Activated CD8-positive, alpha-beta T cell treated with anti-CD3 and anti-CD28 coated beads for 36 hours (primary cell): ENCODE measurements at regions not wholly inside any gene's neighbourhood (a gene's known extent, or its start where the extent isn't known, plus 50 kb on each side); places are given as distances from the start of the nearest gene placed in this dataset.

Experiments used
- ATAC-seq: fragments of 200-7000 bp; cut with Tn5 transposase; one replicate; pipeline ENCODE4 v1.10.0; 2021; ENCODE audit warnings: mild to moderate bottlenecking, moderate library complexity
- CTCF ChIA-PET: fragments of 350-600 bp; sonication (Branson Sonifier 250); formaldehyde crosslinking; loops from one replicate; lab custom pipeline; 2021; ENCODE audit warnings: antibody characterized with exemption; lab: Charles Lee
- POLR2A ChIA-PET: fragments of 350-600 bp; sonication (Branson Sonifier 250); formaldehyde crosslinking; loops from one replicate; lab custom pipeline; 2021; ENCODE audit warnings: antibody characterized with exemption; lab: Charles Lee
- DNase-seq: peaks from one replicate; pipeline ENCODE4 v3.0.0-alpha.2; 2020
- H3K27ac Mint-ChIP-seq: one replicate; pipeline ENCODE4 v1.8.0; 2021; ENCODE audit warnings: mild to moderate bottlenecking, mixed read lengths
- H3K27me3 Mint-ChIP-seq: one replicate; pipeline ENCODE4 v1.8.0; 2021; ENCODE audit warnings: mixed read lengths
- H3K36me3 Mint-ChIP-seq: one replicate; pipeline ENCODE4 v1.8.0; 2021; ENCODE audit warnings: low read depth, mixed read lengths
- H3K4me1 Mint-ChIP-seq: one replicate; pipeline ENCODE4 v1.8.0; 2021; ENCODE audit warnings: low read depth, mixed read lengths
- H3K4me3 Mint-ChIP-seq: one replicate; pipeline ENCODE4 v1.8.0; 2021; ENCODE audit warnings: mild to moderate bottlenecking, moderate library complexity, mixed read lengths
- H3K9me3 Mint-ChIP-seq: one replicate; pipeline ENCODE4 v1.8.0; 2021; ENCODE audit warnings: mixed read lengths
- intact Hi-C: fragments of 100-400 bp; cut with micrococcal nuclease; formaldehyde crosslinking; loops from one replicate; pipeline ENCODE4 v1.10.0; 2022
- TF ChIP-seq, protein P1 (sequence below): fragments of 200-600 bp; IDR thresholded peaks from one replicate; pipeline ENCODE4 v1.8.0; 2022; ENCODE audit warnings: antibody characterized with exemption, mild to moderate bottlenecking

DNA sequence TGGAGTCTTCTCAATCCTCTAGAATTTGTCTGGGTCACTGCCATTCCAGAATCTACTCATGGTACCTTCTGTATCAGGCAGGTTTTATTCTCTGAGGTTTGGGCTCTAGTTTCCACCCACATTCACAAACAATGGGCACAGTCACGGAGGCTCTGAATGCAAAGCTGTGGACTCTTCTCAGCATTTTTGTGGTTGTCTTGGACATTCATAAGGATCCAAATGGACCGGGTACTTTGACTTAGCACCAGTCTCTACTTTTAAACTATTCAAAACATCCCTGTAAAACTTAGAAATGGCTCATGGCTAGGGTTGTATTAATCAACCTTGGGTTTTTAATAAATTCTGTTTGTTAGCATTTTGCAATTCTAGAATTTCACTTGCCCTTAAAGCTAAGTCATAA lies 277.9 kb upstream of the THBS1 start:
- POLR2A ChIA-PET: interaction anchor here (0.6 kb wide), 1 partner anchor 97 kb away, joined by 3 read pairs; no protein-coding TSS in a partner anchor
- no peaks in the 10 kb centered on the region for H3K4me1 Mint-ChIP-seq
- peaks cover 23% of the 10 kb centered on the region for H3K27me3 Mint-ChIP-seq
- no peaks in the 10 kb centered on the region for H3K36me3 Mint-ChIP-seq
- CTCF ChIA-PET: interaction anchor here (1.3 kb wide), 1 partner anchor 10 kb away, joined by 3 read pairs; no protein-coding TSS in a partner anchor
- intact Hi-C loops: no loop called here
- ATAC-seq (no peak), DNase-seq (no peak)
- TF ChIP-seq, protein P1, sequence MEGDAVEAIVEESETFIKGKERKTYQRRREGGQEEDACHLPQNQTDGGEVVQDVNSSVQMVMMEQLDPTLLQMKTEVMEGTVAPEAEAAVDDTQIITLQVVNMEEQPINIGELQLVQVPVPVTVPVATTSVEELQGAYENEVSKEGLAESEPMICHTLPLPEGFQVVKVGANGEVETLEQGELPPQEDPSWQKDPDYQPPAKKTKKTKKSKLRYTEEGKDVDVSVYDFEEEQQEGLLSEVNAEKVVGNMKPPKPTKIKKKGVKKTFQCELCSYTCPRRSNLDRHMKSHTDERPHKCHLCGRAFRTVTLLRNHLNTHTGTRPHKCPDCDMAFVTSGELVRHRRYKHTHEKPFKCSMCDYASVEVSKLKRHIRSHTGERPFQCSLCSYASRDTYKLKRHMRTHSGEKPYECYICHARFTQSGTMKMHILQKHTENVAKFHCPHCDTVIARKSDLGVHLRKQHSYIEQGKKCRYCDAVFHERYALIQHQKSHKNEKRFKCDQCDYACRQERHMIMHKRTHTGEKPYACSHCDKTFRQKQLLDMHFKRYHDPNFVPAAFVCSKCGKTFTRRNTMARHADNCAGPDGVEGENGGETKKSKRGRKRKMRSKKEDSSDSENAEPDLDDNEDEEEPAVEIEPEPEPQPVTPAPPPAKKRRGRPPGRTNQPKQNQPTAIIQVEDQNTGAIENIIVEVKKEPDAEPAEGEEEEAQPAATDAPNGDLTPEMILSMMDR: no peak
- H3K9me3 Mint-ChIP-seq: no peaks in the 10 kb centered on the region
- H3K4me3 Mint-ChIP-seq: no peak overlapping the region
- H3K27ac Mint-ChIP-seq: no peak overlapping the region

DNA sequence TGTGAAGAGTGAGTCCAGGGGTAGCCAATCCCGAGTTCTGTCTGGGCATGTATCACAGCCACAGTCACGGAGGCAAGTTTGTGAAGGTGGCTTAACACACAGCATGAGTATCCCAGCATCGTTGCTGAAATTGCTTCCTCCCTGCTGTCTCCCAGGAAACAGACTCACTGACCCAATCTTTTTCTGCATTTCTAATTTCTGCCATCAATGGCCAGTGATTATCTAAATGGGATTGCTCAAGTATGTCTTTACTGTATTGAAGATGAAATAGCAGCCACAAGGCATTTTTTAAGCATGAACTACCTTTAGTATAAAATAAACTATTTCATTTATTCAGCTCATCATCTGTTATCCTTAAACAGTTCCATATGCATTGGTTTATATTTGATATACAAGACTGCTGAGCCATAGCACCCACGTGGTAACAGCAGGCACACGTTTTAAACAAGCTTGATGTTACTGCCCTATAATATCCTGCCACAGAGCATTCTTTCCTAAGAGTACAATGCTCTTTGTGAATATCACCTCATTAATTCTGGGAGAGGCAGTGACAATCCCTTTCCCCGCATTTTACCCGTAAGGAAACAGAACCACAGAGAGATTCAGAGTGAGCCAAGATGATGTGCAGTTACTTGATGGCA lies 276.6 kb upstream of the THBS1 start:
- POLR2A ChIA-PET: no interaction called here
- Mint-ChIP-seq H3K36me3 (no peaks in the 10 kb centered on the region), H3K9me3 (no peaks in the 10 kb centered on the region), H3K27ac (no peak overlapping the region), H3K4me1 (no peaks in the 10 kb centered on the region), H3K27me3 (peaks cover 26% of the 10 kb centered on the region), H3K4me3 (no peak overlapping the region)
- DNase-seq: no peak
- intact Hi-C loops: no loop called here
- CTCF ChIA-PET: interaction anchor here (1.3 kb wide), 1 partner anchor 8 kb away, joined by 3 read pairs; no protein-coding TSS in a partner anchor
- no peak for ATAC-seq
- TF ChIP-seq, protein P1: no peak

DNA sequence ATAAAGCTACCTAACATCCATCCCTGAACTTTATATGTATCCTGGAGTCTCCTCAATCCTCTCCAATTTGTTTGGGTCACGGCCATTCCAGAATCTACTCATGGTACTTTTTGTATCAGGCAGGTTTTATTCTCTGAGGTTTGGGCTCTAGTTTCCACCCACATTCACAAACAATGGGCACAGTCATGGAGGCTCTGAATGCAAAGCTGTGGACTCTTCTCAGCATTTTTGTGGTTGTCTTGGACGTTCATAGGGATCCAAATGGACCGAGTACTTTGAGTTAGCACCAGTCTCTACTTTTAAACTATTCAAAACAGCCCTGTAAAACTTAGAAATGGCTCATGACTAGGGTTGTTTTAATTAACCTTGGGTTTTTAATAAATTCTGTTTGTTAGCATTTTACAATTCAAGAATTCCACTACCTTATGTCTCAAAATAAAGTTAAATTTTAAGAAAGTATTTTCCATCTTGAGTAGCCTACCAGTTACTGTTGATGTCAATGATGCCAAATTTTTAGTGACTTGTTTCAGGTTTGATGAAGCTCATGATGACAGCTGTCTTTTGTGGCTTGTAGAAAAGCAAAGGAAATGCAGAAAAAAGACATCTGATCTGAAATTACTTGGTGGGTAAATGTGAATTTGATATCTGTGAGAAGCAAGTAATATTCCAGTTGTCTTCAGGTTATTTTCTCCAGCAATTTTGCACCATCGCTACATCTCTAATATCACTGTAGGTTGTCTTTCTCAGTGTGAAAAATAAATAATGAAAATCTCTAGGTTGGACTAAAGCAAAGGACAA lies 275.7 kb upstream of the THBS1 start:
- intact Hi-C loops: no loop called here
- no peaks in the 10 kb centered on the region for H3K4me1 Mint-ChIP-seq
- no peaks in the 10 kb centered on the region for H3K9me3 Mint-ChIP-seq
- no peak overlapping the region for H3K4me3 Mint-ChIP-seq
- H3K36me3 Mint-ChIP-seq: no peaks in the 10 kb centered on the region
- H3K27ac Mint-ChIP-seq: no peak overlapping the region
- POLR2A ChIA-PET: no interaction called here
- CTCF ChIA-PET: no interaction called here
- H3K27me3 Mint-ChIP-seq: peaks cover 20% of the 10 kb centered on the region
- ATAC-seq (no peak), DNase-seq (no peak)
- TF ChIP-seq, protein P1: no peak

DNA sequence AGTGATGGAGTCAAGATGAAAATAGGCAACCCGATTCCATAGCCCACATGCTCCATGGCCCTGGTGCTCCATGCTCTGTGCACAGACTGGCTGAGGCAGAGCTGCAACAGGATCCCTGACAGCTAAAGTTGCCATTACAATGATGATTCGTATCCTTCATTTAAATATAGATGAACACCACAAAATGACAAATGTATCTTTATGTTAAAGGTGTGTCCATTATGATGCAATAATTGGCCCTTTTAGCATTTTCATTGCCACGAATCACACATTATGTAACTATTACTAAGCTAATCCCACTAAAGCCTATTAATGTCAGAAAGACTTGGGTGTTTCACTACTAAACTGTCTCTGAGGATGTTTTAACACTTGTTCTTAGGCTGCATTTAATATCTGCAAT lies 270.2 kb upstream of the THBS1 start:
- intact Hi-C loops: loop anchor here (5.0 kb wide), 1 partner anchor 272 kb away; the partner anchor contains the start of gene THBS1
- Mint-ChIP-seq H3K27ac (no peak overlapping the region), H3K4me3 (no peak overlapping the region), H3K4me1 (no peaks in the 10 kb centered on the region), H3K27me3 (peaks cover 15% of the 10 kb centered on the region), H3K36me3 (no peaks in the 10 kb centered on the region), H3K9me3 (no peaks in the 10 kb centered on the region)
- ATAC-seq (no peak), DNase-seq (no peak)
- TF ChIP-seq, protein P1: no peak
- ChIA-PET CTCF (no interaction called here), POLR2A (no interaction called here)

DNA sequence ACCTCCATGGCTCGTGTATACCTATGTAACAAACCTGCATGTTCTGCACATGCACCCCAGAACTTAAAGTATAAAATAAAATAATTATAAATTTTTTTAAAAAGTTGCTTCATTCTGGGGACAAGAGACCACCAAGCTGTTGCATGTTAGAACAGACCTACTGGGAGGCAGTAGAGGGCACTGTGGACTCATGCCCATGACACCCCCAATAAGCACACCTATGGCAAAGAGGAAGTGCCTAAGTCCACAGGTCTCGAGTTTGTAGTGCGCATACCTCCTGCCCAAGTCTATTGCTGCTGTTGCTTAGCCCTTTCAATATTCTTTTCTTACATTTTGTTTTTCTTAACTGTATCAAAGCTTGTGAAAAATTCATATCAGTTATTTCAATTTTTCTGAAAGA lies 267.9 kb upstream of the THBS1 start:
- Mint-ChIP-seq H3K36me3 (no peaks in the 10 kb centered on the region), H3K4me3 (no peak overlapping the region), H3K27ac (no peak overlapping the region), H3K27me3 (peaks cover 6% of the 10 kb centered on the region), H3K4me1 (no peaks in the 10 kb centered on the region), H3K9me3 (no peaks in the 10 kb centered on the region)
- intact Hi-C loops: loop anchor here (5.0 kb wide), 1 partner anchor 269 kb away; the partner anchor contains the start of gene THBS1
- TF ChIP-seq, protein P1: no peak
- DNase-seq (peak; percentile 26), ATAC-seq (no peak)
- ChIA-PET CTCF (interaction anchor here (1.0 to 1.2 kb wide), 2 partner anchors 9 to 267 kb away, joined by 3 to 5 read pairs; partner anchors contain the start of gene THBS1), POLR2A (no interaction called here)
